CD4-positive, alpha-beta T cell treated with Interleukin-4 for 1 hour (primary cell): ENCODE measurements at regions not wholly inside any gene's neighbourhood (a gene's known extent, or its start where the extent isn't known, plus 50 kb on each side); places are given as distances from the start of the nearest gene placed in this dataset.

Experiments
- DNase-seq, 2 donors: peaks; one replicate each; pipeline ENCODE4 v3.0.0-alpha.2; 2020 to 2022

DNA sequence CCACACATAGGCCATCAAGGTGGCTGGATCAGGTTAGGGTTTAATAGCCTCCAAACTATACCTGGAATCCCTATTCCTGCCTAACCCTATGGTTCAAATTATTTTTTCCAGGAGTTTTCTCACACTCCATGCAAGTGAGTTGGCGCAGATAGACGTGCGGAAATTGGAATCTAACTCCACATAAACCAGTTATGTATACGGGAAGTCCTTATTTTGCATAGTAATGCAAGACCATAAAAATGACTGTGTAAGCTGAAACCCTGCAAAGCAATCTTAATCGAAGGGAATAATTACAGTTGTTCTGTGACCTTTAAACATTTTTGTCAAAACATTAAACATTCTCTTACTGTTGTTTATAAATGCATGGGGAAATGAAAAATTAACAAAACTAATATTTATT lies 200.1 kb upstream of the SIX2 start:
- DNase-seq, result no peak

DNA sequence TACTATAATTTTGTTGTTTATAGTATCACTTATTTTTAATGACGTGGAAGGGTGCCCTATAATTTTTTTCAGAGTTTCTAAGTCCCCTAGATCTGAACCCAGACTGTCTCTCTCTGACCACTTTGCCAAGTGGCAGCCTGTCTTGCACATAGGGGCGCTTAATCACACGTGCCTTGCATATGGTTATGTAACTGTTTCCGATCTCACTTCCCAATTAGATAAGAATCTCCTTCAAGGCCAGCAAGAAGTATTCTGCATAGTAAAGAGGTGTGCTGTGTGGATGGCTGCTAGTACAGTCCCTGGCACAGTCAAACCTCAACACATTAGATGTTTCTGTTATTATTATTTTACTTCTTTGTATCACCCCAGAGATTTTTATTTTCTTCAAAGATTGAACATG lies 197.8 kb upstream of the SIX2 start:
- no peak for DNase-seq

DNA sequence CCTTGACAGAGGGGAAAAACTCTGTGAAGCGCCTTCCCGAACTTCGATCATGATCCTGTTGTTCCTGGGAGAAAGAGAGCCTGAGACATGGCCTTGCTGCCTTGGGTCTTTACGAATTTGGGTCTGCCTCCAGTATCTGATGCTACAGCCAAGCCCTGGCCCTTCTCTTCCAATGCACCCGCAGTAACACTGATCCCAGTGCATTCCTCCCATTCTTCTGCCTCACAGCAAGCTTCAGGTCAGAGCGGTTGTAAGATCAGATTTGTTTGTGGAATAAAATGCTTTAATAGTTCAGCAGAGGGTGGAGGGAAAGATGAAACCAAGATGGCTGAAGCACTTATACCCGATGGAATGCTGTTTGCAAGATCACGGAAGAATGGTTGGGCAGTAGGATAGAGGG lies 196.7 kb upstream of the SIX2 start:
- no peak for DNase-seq

DNA sequence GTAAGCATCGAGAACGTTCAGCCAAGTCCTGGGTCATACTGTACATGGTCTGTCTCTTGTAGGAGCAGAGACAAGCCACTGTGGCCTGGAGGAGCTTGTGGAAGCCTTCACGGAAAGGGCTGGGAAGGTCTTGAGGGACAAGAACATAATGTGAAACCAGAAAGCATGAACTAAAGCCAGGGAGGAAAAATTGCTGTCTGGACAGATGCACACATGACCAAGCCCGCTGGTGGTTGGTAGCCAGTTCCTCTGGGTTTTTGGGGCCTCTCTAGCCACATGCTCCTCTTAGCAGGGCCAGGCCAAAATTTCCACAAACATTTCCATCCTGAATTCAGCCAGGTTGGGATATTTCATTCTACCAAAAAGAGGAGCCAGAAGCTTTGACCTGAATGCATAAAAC lies 196.2 kb upstream of the SIX2 start:
- DNase-seq, result no peak

DNA sequence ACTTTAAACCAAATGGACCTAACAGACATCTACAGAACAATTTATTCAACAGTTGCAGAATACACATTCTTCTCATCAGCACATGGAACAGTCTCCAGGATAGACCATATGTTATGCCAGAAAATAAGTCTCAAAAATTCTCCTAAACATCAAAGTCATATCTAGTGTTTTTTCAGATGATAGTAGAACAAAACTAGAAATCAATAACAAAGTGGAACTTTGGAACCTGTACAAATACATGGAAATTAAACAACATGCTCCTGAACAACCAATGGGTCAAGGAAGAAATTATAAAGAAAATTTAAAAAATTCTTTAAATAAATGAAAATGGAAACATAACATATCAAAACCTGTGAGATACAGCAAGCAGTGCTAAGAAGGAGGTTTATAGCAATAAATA lies 194.1 kb upstream of the SIX2 start:
- DNase-seq, result no peak

DNA sequence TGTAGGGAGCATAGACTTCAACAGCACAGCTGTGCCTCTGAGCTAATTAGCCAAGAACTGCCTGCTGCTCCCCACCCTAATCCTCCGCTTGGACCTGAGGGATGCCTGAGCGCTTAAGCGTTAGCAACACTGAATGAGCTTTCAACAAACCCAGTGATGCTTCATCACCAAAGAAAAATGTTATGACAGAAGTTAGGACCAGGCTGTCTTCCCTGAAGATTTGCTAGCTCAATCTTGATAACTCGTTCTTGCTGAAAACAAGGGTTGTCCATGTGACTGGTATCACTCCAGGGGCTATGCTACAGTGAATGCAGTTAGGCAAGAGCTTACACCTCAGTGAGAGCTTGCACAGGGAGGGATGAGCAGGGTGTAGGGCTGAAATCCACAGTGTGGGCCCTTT lies 190.7 kb upstream of the SIX2 start:
- no peak for DNase-seq

DNA sequence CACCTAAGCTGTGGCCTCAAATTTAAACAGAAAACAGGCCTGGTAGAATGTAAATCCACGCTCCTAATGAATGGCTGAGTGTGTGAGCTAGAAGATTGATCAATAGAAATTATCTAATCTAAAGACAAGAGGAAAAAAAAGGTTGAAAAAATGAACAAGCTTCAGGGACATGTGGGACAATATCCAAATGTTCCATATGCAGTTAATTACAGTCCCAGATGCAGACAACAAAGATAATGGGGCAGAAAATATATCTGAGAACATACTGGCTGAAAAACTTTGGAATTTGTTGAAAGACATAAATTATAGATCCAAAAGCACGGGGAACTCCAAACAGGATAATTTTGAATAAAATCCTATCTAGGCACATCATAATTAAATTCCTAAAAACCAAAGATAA lies 186.7 kb upstream of the SIX2 start:
- no peak for DNase-seq

DNA sequence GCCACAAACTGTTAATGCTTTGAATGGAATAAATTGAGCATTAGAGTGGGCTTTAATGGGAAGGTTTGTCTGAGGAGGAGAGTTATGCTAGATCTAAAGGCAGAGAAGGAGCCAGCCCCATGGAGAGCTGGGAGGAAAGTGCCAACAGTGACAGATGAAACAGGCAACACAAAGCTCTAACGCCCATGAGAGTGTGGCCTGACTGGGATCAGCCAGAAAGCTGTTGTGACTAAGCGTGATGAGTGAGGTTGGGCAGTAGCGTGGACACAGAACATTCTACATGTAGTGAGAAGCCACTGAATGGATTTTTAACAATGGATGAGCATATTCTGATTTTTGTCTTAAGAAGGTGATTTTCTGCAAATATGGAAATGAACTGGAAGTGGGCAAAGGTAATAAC lies 185.3 kb upstream of the SIX2 start:
- DNase-seq, result no peak

DNA sequence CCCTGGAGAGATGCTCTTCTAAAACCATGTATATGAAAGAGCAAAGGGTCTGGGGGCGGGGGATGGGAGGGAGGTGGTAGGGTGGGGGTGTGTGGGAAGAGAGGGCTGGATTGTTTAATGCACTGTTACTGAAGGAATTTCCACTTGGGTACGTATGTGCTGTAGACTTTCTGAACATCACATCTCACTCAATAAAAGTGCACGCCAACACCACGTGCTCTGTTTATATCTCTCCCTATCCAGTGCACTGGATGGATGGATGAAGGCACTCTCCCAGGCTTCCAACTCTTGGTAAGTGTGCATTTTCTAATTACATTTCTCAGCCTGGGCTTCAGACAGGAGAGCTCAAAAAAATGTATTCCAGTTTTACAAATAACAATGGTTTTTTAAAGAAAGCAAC lies 184.3 kb upstream of the SIX2 start:
- no peak for DNase-seq

DNA sequence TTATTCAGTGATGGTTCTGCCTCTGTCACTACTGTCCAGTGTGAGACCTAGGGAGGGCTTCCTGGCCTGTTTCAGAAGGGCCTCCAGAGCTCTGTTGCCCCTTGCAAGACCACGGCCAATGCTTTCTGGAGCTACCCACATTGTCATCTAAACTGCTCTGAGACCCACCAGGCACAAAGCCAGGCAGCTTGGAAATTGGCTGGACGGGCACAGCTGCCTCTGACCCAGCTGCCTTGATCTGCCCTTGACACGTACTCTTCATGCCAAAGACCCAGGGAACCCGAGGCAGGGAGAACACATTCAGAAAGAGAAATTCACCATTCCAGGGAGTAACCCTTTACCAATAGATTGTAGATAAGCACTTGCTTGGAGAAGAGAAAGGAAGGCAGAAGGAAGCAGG lies 183.7 kb upstream of the SIX2 start:
- no peak for DNase-seq

DNA sequence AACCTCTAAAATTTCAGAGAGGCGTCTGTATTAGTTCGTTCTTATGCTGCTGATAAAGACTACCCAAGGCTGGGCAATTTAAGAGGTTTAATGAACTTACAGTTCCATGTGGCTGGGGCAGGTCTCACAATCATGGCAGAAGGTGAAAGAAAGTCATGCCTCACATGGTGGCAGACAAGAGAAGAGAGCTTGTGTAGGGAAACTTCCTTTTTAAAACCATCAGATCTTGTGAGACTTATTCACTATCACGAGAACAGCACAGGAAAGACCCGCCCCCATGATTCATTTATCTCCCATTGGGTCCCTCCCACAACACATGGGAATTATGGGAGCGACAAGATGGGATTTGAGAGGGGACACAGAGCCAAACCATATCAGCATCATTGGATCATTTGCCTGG lies 183.2 kb upstream of the SIX2 start:
- DNase-seq, result no peak

DNA sequence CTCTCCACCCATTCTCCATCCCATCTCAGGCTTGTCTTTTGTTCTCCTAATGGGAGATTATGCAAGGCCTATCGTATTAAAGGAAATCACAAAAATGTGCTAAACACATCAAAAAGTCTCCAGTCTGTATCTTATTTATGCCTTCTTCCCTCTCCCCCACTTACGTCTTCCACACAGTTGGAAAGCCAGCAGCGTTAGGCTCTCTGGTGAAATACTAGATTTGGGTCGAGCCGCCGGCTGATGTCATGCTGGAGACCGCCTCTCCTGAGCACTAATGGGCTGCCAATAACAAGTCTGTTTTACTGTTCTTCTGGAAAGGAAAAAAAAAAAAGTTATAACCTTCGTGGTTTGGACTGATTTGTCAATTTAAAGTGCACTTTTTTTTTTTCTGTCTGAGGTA lies 182.7 kb upstream of the SIX2 start:
- no peak for DNase-seq

DNA sequence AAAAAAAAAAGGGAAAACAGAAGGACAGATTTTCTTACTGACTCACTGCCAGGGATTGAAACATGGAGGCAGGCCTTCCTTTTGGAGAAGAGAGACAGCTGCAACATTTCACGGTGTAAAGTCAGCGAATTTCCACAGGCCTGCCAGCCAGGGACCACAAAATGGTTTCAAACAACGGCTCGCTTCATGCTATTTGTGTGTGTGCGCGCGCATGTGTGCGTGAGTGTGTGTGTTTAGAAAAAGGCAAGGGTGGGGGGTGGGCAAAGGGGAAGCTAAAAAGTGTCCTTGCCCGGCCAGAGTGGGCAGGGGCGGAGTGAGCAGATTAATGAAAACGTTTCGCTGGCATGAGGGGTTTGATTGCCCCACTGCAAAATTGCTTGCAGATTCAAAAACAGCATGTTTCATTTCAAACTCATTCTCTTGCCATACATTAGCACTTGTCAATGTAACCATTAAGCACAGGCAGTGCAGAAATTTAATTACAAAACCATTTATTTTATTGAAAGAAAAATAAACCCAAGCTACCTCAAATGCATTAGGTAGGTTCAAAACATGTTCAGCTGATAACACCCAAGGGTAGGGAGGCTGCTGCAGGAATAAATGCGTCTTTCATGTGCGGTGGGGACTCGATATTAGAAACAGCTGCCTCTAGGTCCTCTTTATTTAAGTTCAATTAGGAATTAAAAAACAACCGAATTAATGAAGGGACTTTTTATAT lies 182.1 kb upstream of the SIX2 start:
- no peak for DNase-seq

DNA sequence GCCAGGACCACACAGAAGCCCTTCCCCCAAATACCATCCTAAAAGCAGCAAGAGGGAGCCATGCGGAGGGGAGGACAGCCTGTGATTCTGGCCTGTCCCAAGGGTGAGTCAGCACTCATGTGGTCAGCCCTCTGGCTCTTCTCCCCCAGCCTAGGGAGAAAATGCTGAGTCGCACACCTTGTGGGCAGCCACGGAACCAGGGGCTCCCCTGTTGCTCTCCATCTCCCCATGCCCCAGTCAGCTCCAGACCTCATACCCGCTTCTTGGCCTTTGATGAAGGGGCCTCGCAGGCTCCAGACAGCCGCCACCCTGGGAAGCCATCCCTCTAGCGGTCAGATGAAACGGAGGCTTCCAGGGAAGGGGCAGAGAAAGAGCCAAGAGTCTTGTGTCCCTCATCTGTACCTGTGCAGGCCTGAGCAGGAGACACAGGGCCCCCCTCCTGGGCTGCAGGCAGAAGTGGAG lies 181.3 kb upstream of the SIX2 start:
- DNase-seq, result no peak

DNA sequence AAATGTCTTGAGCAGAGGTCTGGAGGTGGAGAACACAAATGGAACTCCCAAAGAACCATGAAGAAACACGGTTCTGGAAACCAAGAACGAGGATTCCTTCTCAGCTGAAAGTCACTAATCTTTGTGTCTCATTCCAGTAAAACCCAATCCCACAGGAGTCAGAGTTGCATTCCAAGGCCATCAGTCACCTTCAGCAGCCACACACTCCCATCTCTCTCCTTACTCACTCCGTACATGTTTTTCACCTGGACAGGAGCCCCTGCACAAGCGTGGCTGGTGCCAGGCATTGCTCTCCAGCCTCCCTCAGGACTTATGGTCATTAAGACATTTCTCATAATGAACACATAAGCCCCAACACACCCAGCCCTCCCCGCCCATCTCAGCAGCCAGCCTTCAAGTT lies 175.4 kb upstream of the SIX2 start:
- no peak for DNase-seq

DNA sequence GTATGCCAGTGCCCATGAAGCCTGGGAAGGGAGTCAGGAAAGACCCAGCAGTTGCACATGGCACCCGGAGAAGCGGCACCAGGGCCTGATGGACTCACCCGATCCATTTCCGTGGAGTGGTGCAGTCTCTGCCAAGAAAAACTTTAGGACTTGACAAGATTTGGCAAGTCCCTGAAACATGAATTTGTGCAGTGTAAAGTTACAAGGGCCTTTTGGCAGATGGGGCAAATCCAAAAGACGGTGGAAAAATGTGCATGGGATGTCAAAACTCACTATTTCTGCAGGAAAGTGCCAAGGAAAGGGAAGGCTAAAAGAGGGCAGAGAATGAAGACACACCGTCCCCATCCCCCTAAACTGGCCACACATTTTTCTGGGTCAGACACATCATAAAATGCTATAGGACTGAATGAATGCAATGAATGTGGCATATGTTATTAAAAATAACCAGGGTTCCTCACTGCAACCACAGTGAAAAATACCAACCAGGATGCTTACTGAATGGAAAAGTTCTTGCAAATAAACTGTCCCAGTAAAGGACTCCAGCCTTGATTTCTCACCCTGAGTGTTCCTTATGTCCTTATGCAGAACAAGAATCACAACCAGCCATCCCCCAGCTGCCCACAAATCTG lies 173.5 kb upstream of the SIX2 start:
- no peak for DNase-seq

DNA sequence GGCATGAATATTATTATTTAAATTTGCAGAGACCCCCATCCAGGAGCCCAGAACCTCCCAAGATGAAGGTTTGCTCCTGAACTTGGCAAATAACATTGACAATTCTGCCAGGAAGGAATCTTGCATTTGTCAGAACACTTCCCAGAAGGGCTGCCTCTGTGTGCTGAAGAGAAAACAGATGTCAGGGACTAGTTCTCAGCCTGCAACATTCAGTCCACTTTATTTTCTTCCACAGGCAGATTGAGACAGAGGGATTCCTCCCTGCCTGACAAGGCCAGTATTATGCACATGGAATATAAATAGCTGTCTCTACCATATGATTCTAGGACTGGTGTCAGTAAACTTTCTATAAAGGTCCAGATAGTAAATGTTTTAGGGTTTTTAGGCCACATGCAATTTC lies 171.5 kb upstream of the SIX2 start:
- no peak for DNase-seq

DNA sequence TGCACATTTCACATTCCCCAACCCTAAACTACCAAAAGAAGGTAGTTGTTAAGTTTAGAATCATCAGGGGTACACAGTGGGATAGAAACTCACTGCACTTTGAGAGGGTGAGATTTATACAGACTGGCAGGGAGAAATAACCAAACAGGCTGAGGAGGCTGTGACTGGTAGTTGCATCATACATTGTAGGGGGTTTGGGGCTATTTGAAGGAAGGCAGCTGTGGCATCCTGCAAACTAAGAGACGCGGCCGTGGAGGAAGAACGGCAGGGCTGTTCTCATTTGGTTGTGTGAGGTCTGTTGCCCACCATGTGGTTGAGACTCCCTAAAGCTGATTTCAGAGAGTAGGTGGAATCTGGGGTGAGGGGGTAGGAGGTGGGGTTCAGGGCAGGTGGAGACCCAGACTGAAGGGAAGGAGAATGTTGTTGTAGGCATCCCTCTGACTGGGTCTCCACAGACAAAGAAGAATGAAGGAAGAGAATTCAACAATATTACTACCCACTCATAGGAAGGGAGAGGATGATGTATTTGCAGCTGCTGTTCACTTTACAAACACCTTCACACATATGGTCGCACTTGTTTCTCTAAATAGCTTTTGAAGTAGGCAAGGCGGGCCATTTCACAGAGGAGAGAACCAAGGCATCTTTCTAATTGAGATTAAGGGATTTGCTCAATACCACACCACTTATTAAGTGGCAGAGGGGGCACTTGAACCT lies 170.9 kb upstream of the SIX2 start:
- DNase-seq, result no peak

DNA sequence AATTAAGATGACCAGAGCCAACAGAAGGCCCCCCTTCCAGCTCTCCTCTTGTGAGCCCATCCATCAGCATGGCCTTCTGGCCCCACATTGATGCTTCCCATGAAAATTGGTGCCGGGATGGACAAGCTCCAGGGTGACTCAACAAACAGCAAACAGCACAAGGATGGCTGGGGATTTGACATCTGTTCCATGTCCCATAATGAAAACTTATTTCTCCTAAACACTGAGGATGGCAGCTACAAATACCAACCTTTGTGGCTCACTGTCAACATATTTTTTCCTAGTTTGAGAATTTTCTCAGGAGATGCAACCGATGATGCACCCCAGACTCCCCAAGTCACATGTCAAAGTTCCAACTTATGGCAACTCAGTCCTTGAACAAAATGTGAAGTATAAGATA lies 169.6 kb upstream of the SIX2 start:
- DNase-seq, result no peak

DNA sequence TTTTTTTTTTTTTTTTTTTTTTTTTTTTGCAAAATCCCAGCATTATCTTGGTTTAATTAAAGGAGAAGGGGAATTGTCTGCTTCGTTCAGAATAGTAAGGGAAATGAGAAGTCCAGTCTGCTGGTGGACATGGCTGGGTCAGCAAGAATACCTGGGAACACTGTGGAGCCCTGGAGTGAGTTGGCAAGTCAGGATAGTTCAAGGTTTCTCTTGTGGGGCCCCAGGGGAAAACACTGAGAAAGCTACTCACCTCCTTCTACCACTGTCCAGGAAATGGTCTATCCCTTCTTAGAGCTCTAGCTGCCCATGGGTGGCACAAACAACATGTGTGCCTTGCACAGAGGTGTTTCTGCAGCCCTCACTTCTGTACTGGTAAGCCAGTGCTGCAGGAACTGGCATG lies 169.1 kb upstream of the SIX2 start:
- DNase-seq, result no peak

DNA sequence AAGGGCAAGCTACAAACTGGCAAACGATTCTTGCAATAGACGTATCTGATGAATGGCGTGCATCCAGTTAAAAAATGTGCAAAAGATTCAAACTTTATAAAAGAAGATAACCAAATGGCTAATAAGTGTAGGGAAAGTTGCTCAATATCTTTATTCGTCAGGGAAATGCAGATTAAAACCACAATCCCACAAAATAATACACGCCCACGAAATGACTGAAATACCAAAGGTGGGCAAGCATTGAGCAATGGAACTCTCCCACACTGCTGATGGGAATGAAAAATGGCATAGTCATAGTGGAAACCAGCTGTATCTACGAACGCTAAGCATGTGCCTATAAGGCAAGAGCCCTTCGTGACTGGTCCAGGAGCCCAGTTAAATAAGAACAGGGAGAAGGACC lies 168.6 kb upstream of the SIX2 start:
- DNase-seq, result no peak

DNA sequence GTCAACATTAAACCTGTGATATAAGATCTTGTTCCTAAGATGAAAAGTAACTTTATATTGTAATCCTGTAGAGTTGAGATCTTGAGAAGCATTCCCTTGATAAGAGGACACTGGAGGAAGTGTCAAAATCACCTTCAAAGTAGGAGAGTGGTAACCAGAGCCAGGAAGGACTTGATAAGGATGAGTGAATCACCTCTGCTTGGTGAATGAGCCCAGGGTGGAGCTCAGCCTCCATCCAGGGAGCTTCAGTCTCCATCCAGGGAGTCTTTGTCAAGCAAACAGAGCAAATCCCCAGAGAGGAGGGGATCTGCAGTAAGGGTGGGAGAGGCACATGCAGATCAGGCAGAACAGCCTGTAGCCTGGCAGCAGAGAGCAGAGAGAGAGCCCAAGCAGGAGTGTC lies 167.1 kb upstream of the SIX2 start:
- no peak for DNase-seq

DNA sequence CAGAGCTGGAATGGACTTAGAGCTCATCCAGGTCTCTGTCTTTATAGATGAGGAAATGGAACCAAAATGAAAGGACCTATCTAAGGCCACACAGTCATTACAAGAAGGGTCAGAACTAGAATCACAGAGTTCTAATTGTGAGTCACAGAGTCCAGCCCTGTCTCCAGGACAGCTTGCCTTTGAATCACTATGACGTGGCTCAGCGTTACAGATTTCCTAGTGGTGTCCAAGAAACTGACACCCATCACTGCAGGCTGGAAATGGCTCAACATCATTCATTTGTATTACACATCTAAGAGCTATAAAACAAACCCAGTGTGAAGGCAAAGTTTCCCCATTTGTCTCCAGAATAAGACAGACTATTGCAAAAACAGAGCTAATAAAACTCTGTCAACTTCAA lies 164.3 kb upstream of the SIX2 start:
- DNase-seq, result no peak

DNA sequence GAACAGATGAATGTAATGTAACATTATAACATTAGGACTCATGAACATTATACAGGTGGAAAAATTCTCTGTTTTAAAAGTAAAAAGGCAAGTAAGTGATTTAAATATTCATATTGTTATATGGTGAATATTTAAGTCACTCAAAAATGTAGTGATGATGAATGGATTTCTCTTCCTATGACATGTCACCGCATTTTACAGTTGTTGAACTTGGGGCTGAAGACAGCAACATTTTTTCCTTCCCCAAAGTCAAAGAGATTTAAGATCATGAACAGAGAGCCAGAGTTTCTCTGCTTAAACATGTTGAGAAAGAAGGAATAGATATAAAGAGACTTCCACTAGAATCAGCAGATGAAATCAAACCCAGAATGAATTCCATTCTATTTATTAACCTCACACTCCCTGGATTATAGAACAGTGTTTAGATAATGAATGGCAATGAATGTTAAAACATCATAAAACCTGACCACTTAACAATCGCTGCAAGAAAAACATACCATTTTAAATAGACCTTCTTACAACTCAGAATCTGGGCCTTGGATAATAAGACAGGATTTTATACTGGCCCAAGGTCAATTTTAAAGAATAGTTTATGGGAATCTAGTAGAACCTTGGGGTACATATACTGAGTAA lies 163.6 kb upstream of the SIX2 start:
- no peak for DNase-seq
